ENCODE measurements at regions not wholly inside any gene's neighbourhood (a gene's known extent, or its start where the extent isn't known, plus 50 kb on each side); places are given as distances from the start of the nearest gene placed in this dataset.

DNA sequence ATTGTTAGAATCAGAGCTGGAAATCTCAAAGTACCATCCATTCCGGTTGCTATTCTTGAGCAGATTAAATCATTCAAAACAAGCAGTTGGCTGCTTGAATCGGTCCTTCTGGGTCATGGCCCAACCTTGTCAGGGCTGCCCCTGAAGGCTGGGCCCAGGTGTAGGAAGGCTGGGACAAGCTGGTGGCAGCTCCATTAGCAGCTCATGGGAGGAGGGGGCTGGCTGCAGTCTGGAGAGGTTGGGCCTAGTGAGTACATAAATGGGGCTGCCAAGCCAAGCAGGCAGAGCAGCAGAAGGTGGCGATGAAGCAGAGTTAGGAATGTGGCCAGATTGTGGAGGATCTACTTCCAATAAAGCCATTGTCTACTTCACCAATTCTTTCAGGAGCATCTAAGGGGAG lies 81.4 kb downstream of the ADCYAP1 start:
- TF ChIP-seq, protein P1, sequence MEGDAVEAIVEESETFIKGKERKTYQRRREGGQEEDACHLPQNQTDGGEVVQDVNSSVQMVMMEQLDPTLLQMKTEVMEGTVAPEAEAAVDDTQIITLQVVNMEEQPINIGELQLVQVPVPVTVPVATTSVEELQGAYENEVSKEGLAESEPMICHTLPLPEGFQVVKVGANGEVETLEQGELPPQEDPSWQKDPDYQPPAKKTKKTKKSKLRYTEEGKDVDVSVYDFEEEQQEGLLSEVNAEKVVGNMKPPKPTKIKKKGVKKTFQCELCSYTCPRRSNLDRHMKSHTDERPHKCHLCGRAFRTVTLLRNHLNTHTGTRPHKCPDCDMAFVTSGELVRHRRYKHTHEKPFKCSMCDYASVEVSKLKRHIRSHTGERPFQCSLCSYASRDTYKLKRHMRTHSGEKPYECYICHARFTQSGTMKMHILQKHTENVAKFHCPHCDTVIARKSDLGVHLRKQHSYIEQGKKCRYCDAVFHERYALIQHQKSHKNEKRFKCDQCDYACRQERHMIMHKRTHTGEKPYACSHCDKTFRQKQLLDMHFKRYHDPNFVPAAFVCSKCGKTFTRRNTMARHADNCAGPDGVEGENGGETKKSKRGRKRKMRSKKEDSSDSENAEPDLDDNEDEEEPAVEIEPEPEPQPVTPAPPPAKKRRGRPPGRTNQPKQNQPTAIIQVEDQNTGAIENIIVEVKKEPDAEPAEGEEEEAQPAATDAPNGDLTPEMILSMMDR (IDR thresholded peaks at IDR 0.05 in 2 of 3, conservative IDR thresholded peaks at IDR 0.05 in 1 of 3; ENCODE audit: borderline replicate concordance in 1 of 3, insufficient read depth in 1 of 3, low read depth in 2 of 3, low read length in 2 of 3), result no peak
- TF ChIP-seq CEBPB (IDR thresholded peaks at IDR 0.05; ENCODE audit: low read depth) (no peak), YY1 (IDR thresholded peaks at IDR 0.05; ENCODE audit: extremely low read depth, insufficient replicate concordance, low read depth, low read length) (no peak), POLR2AphosphoS5 (IDR thresholded peaks at IDR 0.05; ENCODE audit: low read depth, low read length) (no peak), EZH2 (IDR thresholded peaks at IDR 0.05) (no peak)
